ENCODE measurements at regions not wholly inside any gene's neighbourhood (a gene's known extent, or its start where the extent isn't known, plus 50 kb on each side); places are given as distances from the start of the nearest gene placed in this dataset.
A peak's percentile ranks its signal among the peaks of the same experiment; 100 is the strongest.

DNA sequence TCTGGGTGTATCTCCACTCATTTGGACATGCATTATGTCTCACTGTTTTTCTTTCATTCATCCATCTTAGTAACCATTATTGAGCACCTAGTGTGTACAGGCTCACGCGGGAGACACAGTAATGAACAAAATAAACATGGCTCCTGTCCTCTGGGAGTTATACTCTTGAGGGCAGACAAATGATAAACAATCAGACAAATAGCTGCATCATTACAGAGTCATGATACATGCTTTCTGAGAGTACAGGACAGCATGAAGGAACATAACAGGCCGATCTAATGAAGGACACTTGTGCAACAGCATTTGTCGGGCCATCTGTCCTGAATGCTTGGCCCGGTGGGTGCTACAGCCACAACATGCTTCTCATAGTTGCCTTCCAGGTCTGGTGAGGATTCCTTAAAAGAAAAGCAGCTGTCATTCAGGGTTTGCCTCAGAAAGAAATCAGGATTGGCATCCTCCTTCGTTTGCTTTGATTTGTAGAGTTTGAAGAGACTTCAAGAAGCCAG lies 77.2 kb upstream of the EGLN3 start (continued):
- TF ChIP-seq, protein P1, sequence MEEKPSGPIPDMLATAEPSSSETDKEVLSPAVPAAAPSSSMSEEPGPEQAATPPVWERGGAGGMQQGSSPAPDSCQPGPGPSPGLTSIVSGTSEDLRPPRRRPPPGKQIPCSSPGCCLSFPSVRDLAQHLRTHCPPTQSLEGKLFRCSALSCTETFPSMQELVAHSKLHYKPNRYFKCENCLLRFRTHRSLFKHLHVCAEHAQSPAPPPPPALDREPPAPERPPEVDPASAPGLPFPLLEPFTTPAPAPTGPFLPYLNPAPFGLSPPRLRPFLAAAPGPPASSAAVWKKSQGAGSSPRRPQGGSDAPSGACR (CRISPR knock-in tag; IDR thresholded peaks at IDR 0.05) = 0 out of 2 replicates have a peak, but pooled peaks have one; percentile 72
- no peak for TF ChIP-seq CHD4 (IDR thresholded peaks at IDR 0.05; ENCODE audit: borderline replicate concordance, low read length)
- no peak for TF ChIP-seq RFXAP (CRISPR knock-in tag; IDR thresholded peaks at IDR 0.05; ENCODE audit: borderline replicate concordance)
- TF ChIP-seq, protein P2, sequence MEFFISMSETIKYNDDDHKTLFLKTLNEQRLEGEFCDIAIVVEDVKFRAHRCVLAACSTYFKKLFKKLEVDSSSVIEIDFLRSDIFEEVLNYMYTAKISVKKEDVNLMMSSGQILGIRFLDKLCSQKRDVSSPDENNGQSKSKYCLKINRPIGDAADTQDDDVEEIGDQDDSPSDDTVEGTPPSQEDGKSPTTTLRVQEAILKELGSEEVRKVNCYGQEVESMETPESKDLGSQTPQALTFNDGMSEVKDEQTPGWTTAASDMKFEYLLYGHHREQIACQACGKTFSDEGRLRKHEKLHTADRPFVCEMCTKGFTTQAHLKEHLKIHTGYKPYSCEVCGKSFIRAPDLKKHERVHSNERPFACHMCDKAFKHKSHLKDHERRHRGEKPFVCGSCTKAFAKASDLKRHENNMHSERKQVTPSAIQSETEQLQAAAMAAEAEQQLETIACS (CRISPR knock-in tag; IDR thresholded peaks at IDR 0.05) = no peak
- no peak for TF ChIP-seq HNF4A (CRISPR knock-in tag; IDR thresholded peaks at IDR 0.05)
- TF ChIP-seq KDM5B (CRISPR knock-in tag; IDR thresholded peaks at IDR 0.05; ENCODE audit: borderline replicate concordance) = no peak
- no peak for TF ChIP-seq SNRNP70 (IDR thresholded peaks at IDR 0.05; ENCODE audit: low read depth, low read length)
- no peak for TF ChIP-seq ZNF33B (CRISPR knock-in tag; IDR thresholded peaks at IDR 0.05)
- TF ChIP-seq, protein P3, sequence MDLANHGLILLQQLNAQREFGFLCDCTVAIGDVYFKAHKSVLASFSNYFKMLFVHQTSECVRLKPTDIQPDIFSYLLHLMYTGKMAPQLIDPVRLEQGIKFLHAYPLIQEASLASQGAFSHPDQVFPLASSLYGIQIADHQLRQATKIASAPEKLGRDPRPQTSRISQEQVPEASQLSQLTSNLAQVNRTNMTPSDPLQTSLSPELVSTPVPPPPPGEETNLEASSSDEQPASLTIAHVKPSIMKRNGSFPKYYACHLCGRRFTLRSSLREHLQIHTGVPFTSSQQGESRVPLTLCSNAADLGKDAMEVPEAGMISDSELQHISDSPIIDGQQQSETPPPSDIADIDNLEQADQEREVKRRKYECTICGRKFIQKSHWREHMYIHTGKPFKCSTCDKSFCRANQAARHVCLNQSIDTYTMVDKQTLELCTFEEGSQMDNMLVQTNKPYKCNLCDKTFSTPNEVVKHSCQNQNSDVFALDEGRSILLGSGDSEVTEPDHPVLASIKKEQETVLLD (CRISPR knock-in tag; IDR thresholded peaks at IDR 0.05; ENCODE audit: low read depth) = 0 out of 2 replicates have a peak, but pooled peaks have one; percentile 36
- no peak for TF ChIP-seq SSRP1 (CRISPR knock-in tag; IDR thresholded peaks at IDR 0.05)
- no peak for TF ChIP-seq NCOA5 (CRISPR knock-in tag; IDR thresholded peaks at IDR 0.05)
- TF ChIP-seq, protein P4, sequence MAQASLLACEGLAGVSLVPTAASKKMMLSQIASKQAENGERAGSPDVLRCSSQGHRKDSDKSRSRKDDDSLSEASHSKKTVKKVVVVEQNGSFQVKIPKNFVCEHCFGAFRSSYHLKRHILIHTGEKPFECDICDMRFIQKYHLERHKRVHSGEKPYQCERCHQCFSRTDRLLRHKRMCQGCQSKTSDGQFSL (CRISPR knock-in tag; IDR thresholded peaks at IDR 0.05) = no peak
- TF ChIP-seq, protein P5, sequence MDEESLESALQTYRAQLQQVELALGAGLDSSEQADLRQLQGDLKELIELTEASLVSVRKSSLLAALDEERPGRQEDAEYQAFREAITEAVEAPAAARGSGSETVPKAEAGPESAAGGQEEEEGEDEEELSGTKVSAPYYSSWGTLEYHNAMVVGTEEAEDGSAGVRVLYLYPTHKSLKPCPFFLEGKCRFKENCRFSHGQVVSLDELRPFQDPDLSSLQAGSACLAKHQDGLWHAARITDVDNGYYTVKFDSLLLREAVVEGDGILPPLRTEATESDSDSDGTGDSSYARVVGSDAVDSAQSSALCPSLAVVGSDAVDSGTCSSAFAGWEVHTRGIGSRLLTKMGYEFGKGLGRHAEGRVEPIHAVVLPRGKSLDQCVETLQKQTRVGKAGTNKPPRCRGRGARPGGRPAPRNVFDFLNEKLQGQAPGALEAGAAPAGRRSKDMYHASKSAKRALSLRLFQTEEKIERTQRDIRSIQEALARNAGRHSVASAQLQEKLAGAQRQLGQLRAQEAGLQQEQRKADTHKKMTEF (CRISPR knock-in tag; IDR thresholded peaks at IDR 0.05) = no peak
- TF ChIP-seq ZNF292 (CRISPR knock-in tag; IDR thresholded peaks at IDR 0.05; ENCODE audit: borderline replicate concordance, low read depth) = no peak
- TF ChIP-seq ZNF883 (CRISPR knock-in tag; IDR thresholded peaks at IDR 0.05; ENCODE audit: not compliant biosample characterization) = no peak
- 0 out of 2 replicates have a peak, but pooled peaks have one; percentile 19 for TF ChIP-seq ELF3 (CRISPR knock-in tag; IDR thresholded peaks at IDR 0.05)
- no peak for TF ChIP-seq EEA1 (CRISPR knock-in tag; IDR thresholded peaks at IDR 0.05; ENCODE audit: borderline replicate concordance)
- TF ChIP-seq RAD21 (CRISPR knock-in tag; IDR thresholded peaks at IDR 0.05) = no peak
- TF ChIP-seq ZFP62 (CRISPR knock-in tag; IDR thresholded peaks at IDR 0.05) = no peak
- TF ChIP-seq NR2F2 (IDR thresholded peaks at IDR 0.05; ENCODE audit: borderline replicate concordance, low read depth) = no peak
- no peak for TF ChIP-seq ZNF569 (CRISPR knock-in tag; IDR thresholded peaks at IDR 0.05; ENCODE audit: borderline replicate concordance)
- TF ChIP-seq ZNF572 (CRISPR knock-in tag; IDR thresholded peaks at IDR 0.05) = no peak
- TF ChIP-seq ZNF451 (CRISPR knock-in tag; IDR thresholded peaks at IDR 0.05) = no peak
- no peak for TF ChIP-seq SRSF9 (IDR thresholded peaks at IDR 0.05; ENCODE audit: borderline replicate concordance, insufficient read depth, low read depth, low read length, poor library complexity, severe bottlenecking)
- TF ChIP-seq, protein P6, sequence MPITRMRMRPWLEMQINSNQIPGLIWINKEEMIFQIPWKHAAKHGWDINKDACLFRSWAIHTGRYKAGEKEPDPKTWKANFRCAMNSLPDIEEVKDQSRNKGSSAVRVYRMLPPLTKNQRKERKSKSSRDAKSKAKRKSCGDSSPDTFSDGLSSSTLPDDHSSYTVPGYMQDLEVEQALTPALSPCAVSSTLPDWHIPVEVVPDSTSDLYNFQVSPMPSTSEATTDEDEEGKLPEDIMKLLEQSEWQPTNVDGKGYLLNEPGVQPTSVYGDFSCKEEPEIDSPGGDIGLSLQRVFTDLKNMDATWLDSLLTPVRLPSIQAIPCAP (CRISPR knock-in tag; IDR thresholded peaks at IDR 0.05; ENCODE audit: low read depth) = no peak

Data from HepG2 (cell line).